CD4-positive, alpha-beta T cell (primary cell): ENCODE measurements at regions not wholly inside any gene's neighbourhood (a gene's known extent, or its start where the extent isn't known, plus 50 kb on each side); places are given as distances from the start of the nearest gene placed in this dataset.
"Not testable (repeated sequence)": the region's sequence is repeated elsewhere in the genome, so short reads cannot be mapped to it uniquely, and the experiment has no call there.

Source experiments
- ATAC-seq: fragments of 200-7000 bp; cut with Tn5 transposase; one replicate; pipeline ENCODE4 v1.10.0; 2022; ENCODE audit warnings: mild to moderate bottlenecking; ENCODE audit not compliant: poor library complexity
- CTCF ChIA-PET: fragments of 350-600 bp; sonication (Branson Sonifier 250); formaldehyde crosslinking; loops from one replicate; lab custom pipeline; 2021; ENCODE audit warnings: antibody characterized with exemption, inconsistent platforms; lab: Charles Lee
- POLR2A ChIA-PET: fragments of 350-600 bp; sonication (Branson Sonifier 250); formaldehyde crosslinking; loops from one replicate; lab custom pipeline; 2021; ENCODE audit warnings: antibody characterized with exemption, inconsistent platforms; lab: Charles Lee
- DNase-seq, 14 experiments: peaks; one replicate each; pipeline ENCODE4 v3.0.0-alpha.2; 2013 to 2020; ENCODE audit warnings: mixed read lengths in 2 of 14
- H3K27ac ChIP-seq, 2 donors: one replicate each; pipeline versions ENCODE4 v1.5.1 to v1.7.0; 2013; ENCODE audit warnings: low read length in 2 of 2, low read depth in 1 of 2, mild to moderate bottlenecking in 1 of 2
- H3K27me3 ChIP-seq, 2 experiments: 1 replicate in 1 of 2; 2 replicates in 1 of 2; pipeline versions ENCODE4 v1.6.1 to v1.7.0; 2013; ENCODE audit warnings: low read length in 2 of 2, control low read depth in 1 of 2, mild to moderate bottlenecking in 1 of 2, moderate library complexity in 1 of 2; ENCODE audit not compliant: insufficient read depth in 2 of 2, control insufficient read depth in 1 of 2
- H3K36me3 ChIP-seq: one replicate; pipeline ENCODE4 v1.6.1; 2013; ENCODE audit warnings: low read length, control low read depth; ENCODE audit not compliant: insufficient read depth
- H3K4me1 ChIP-seq: one replicate; pipeline ENCODE4 v1.6.1; 2013; ENCODE audit warnings: low read length, control low read depth; ENCODE audit not compliant: insufficient read depth
- H3K4me3 ChIP-seq: one replicate; pipeline ENCODE4 v1.5.1; 2013; ENCODE audit warnings: mild to moderate bottlenecking, low read length, moderate library complexity
- H3K9me3 ChIP-seq, 2 experiments: 1 replicate in 1 of 2; 2 replicates in 1 of 2; pipeline versions ENCODE4 v1.6.1 to v1.7.0; 2013; ENCODE audit warnings: low read length in 2 of 2, mild to moderate bottlenecking in 2 of 2, control low read depth in 1 of 2, moderate library complexity in 1 of 2; ENCODE audit not compliant: control insufficient read depth in 1 of 2, insufficient read depth in 1 of 2
- H3K27ac Mint-ChIP-seq: one replicate; pipeline ENCODE4 v1.8.0; 2020; ENCODE audit warnings: mixed read lengths
- H3K27me3 Mint-ChIP-seq: one replicate; pipeline ENCODE4 v1.8.0; 2021; ENCODE audit warnings: mixed read lengths
- H3K36me3 Mint-ChIP-seq: one replicate; pipeline ENCODE4 v1.8.0; 2021; ENCODE audit warnings: low read depth, mixed read lengths
- H3K4me1 Mint-ChIP-seq: one replicate; pipeline ENCODE4 v1.8.0; 2021; ENCODE audit warnings: low read depth, mixed read lengths
- H3K4me3 Mint-ChIP-seq: one replicate; pipeline ENCODE4 v1.8.0; 2020; ENCODE audit warnings: mild to moderate bottlenecking, mixed read lengths
- H3K9me3 Mint-ChIP-seq: one replicate; pipeline ENCODE4 v1.8.0; 2020; ENCODE audit warnings: mixed read lengths
- intact Hi-C, 2 experiments: fragments of 100-400 bp; cut with DNase I in 1 of 2; cut with micrococcal nuclease in 1 of 2; formaldehyde crosslinking; loops; one replicate each; pipeline versions ENCODE4 v1.15.1 to v1.9.0; 2023 to 2025; cut with DNase I, micrococcal nuclease
- TF ChIP-seq, protein P1 (sequence below): fragments of 200-600 bp; IDR thresholded peaks from one replicate; pipeline ENCODE4 v1.8.0; 2022; ENCODE audit warnings: antibody characterized with exemption, mild to moderate bottlenecking

DNA sequence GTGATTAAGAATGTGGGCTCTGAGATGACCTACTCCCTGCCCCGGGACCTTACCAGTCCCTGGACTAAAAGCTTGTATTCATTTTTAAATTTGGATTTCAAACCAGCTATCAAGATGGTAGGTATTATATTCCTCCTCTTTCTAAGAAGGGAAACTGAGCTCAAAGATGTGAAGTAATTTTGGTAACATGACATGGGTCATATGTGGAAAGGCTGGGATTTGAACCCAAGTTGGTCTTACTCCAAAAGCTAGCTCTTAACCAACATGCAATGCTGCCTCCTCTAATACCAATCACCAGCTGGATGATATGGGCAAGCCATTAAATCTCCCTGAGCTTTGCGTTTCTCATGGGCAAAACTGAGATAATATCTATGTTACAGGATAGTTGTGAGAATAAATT is 166.4 kb upstream of the SLC38A2 start:
- Mint-ChIP-seq H3K36me3 (no peaks in the 10 kb centered on the region), H3K9me3 (no peaks in the 10 kb centered on the region), H3K27ac (no peak overlapping the region), H3K27me3 (no peaks in the 10 kb centered on the region), H3K4me1 (peaks cover 6% of the 10 kb centered on the region), H3K4me3 (no peak overlapping the region)
- ChIA-PET POLR2A (interaction anchor here (0.7 kb wide), 1 partner anchor 15 kb away, joined by 3 read pairs; no protein-coding TSS in a partner anchor), CTCF (no interaction called here)
- ATAC-seq (no peak), DNase-seq (no peak)
- Histone ChIP-seq H3K27ac (no peak overlapping the region), H3K9me3 (no peaks in the 10 kb centered on the region), H3K36me3 (no peaks in the 10 kb centered on the region), H3K4me1 (no peaks in the 10 kb centered on the region), H3K4me3 (no peak overlapping the region), H3K27me3 (no peaks in the 10 kb centered on the region)
- TF ChIP-seq, protein P1, sequence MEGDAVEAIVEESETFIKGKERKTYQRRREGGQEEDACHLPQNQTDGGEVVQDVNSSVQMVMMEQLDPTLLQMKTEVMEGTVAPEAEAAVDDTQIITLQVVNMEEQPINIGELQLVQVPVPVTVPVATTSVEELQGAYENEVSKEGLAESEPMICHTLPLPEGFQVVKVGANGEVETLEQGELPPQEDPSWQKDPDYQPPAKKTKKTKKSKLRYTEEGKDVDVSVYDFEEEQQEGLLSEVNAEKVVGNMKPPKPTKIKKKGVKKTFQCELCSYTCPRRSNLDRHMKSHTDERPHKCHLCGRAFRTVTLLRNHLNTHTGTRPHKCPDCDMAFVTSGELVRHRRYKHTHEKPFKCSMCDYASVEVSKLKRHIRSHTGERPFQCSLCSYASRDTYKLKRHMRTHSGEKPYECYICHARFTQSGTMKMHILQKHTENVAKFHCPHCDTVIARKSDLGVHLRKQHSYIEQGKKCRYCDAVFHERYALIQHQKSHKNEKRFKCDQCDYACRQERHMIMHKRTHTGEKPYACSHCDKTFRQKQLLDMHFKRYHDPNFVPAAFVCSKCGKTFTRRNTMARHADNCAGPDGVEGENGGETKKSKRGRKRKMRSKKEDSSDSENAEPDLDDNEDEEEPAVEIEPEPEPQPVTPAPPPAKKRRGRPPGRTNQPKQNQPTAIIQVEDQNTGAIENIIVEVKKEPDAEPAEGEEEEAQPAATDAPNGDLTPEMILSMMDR: no peak
- intact Hi-C loops: no loop called here

DNA sequence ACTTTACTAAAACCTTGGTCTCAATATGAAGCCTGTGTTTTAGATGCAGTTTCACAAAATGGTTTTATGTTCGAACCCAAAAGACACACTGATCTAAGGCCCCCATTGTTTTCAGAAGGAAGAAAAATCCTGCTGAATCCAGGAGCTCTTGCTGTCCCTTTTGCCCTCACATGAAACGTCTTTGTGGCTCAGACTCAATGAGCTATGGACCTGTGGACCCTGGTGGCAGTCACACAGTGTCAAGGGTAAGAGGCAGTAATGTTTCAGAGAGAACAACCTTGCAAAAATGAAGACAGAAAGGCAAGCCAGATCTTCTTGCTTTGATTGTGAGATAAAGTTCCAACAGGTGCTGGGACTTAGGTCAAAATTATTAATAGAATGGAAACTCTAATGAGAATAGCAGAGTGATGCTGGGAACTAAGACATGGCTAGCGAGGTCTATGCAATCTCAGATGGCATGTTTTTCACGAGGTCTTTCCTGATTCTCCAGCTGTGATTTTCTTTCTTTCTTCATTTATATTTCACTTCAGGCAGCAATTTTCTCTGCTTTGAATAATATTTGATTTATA is 164.9 kb upstream of the SLC38A2 start:
- ChIA-PET CTCF (no interaction called here), POLR2A (no interaction called here)
- Mint-ChIP-seq H3K36me3 (no peaks in the 10 kb centered on the region), H3K27me3 (no peaks in the 10 kb centered on the region), H3K9me3 (no peaks in the 10 kb centered on the region), H3K4me1 (peaks cover 6% of the 10 kb centered on the region), H3K27ac (no peak overlapping the region), H3K4me3 (no peak overlapping the region)
- TF ChIP-seq, protein P1: no peak
- Histone ChIP-seq H3K36me3 (no peaks in the 10 kb centered on the region), H3K27ac (no peak overlapping the region), H3K4me1 (no peaks in the 10 kb centered on the region), H3K4me3 (no peak overlapping the region), H3K27me3 (no peaks in the 10 kb centered on the region), H3K9me3 (no peaks in the 10 kb centered on the region)
- DNase-seq (no peak), ATAC-seq (no peak)
- intact Hi-C loops: no loop called here

DNA sequence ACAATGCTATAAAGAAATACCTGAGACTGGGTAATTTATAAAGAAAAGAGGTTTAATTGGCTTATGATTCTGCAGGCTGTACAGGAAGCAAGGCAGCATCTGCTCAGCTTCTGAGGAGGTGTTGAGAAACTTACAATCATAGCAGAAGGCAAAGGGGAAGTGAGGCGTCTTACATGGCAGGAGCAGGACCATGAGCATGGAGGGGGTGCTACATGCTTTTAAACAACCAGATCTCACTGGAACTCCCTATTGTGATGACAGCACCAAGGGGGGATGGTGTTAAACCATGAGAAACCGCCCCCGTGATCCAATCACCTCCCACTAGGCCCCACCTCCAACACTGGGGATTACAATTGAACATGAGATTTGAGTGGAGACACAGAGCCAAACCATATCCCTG is 163.7 kb upstream of the SLC38A2 start:
- H3K27ac Mint-ChIP-seq, H3K27me3 ChIP-seq, H3K27ac ChIP-seq, H3K4me1 Mint-ChIP-seq, intact Hi-C loops, H3K4me1 ChIP-seq, H3K27me3 Mint-ChIP-seq, CTCF ChIA-PET, POLR2A ChIA-PET, H3K9me3 ChIP-seq, DNase-seq, H3K4me3 Mint-ChIP-seq, H3K36me3 ChIP-seq, H3K4me3 ChIP-seq, H3K36me3 Mint-ChIP-seq, ATAC-seq, H3K9me3 Mint-ChIP-seq: not testable (repeated sequence)

DNA sequence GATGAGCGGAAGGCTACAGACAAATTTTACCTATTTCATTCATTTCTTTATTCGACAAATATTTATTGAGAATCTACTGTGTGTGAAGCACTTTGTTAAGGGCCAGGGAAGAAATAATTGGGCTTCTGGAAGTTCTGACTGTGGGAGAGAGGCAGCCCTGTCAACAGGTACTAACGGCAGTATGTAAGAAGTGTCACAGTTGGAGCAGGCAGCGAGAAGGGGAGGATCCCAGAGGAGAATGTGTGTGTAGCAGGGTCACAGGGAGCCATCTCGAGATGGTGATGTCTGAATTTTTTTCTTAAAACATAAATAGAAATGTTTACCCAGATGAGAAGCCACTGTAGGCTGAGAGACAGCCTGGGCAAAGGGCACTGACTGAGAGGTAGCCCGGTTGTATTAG is 163.3 kb upstream of the SLC38A2 start:
- intact Hi-C loops: no loop called here
- Mint-ChIP-seq H3K4me1 (peaks cover 6% of the 10 kb centered on the region), H3K9me3 (no peaks in the 10 kb centered on the region), H3K4me3 (no peak overlapping the region), H3K27ac (no peak overlapping the region), H3K36me3 (no peaks in the 10 kb centered on the region), H3K27me3 (no peaks in the 10 kb centered on the region)
- ATAC-seq: no peak
- Histone ChIP-seq H3K4me3 (no peak overlapping the region), H3K27ac (no peak overlapping the region), H3K9me3 (peaks cover 0 to 11% of the 10 kb centered on the region in 2 experiments), H3K36me3 (no peaks in the 10 kb centered on the region), H3K4me1 (no peaks in the 10 kb centered on the region), H3K27me3 (no peaks in the 10 kb centered on the region)
- no peak for DNase-seq
- TF ChIP-seq, protein P1: no peak
- ChIA-PET CTCF (no interaction called here), POLR2A (no interaction called here)
